ENCODE measurements at regions not wholly inside any gene's neighbourhood (a gene's known extent, or its start where the extent isn't known, plus 50 kb on each side); places are given as distances from the start of the nearest gene placed in this dataset.

DNA sequence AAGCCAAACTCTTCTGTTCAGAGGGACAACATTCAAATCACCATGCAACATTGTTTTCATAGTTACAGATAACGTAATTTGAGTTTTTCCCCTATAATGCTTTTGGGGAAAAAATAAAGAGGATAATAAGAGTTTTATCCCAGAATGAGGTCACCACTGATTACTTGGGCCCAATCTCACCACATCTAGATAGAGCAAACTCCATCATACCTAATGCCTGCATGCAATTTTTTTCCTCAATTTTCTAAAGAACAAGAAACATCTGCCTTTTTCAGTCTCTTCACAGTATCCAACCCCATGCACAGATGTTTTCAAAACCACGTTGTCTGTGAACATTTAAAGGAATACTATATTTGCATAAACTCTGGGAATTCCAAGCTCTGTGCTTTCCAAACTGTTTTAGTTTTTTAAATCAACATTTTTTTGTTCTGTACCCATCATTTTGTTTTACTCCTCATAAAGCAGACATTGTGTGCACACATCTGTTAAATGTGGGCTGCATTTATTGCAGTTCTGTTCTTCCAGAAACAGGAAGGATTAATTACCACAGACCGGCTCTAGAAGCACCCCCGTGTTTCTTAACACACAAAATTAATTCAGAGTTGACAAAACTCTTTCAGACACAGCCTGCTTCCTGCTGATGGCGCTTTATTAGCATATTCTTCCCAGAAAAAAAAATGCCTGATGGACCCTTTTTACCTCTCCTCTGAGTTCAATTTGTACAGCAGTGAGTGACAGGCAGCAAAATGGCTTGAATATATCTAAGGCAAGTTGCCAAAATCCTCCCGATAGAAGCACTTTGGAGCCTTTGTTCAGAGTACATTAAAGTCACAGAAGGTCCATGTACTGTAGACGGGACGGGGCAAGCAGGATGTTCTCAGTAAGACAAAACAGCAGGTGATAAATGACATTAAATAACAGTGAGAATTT, 1171.9 kb downstream of the EFNB2 start:
- H3K4me2 ChIP-seq (ENCODE audit: insufficient read depth in 1 of 2, low read depth in 2 of 2, low read length in 2 of 2) = no peak overlapping the region
- H2BK120ac ChIP-seq (replicated peaks; ENCODE audit: low read depth, low read length) = no peak overlapping the region
- H3K9me3 ChIP-seq (ENCODE audit: insufficient read depth in 2 of 2, low read depth in 1 of 2, low read length in 1 of 2) = no peaks in the 10 kb centered on the region
- CTCF ChIA-PET (ENCODE audit: partially characterized antibody) = interaction anchor here (0.7 kb wide), 1 partner anchor 175 kb away, joined by 4 read pairs; no protein-coding TSS in a partner anchor
- POLR2A ChIA-PET (ENCODE audit: partially characterized antibody) = no interaction called here
- DNase-seq (ENCODE audit: low read depth in 1 of 2, low spot score in 2 of 2) (no peak), FAIRE-seq (no peak)
- no peak overlapping the region for H3K14ac ChIP-seq (ENCODE audit: insufficient read length)
- no peak overlapping the region for H4K8ac ChIP-seq (ENCODE audit: extremely low read depth, insufficient read depth, low read length)
- H3K56ac ChIP-seq (replicated peaks; ENCODE audit: insufficient read length, low read depth, low read length) = no peak overlapping the region
- no peaks in the 10 kb centered on the region for H3K27me3 ChIP-seq (replicated peaks in 1 of 4; ENCODE audit: control insufficient read depth in 3 of 4, extremely low read depth in 1 of 4, insufficient read depth in 3 of 4, low read length in 3 of 4)
- 67% methylated on average over 8 of the region's 8 CpGs; no CpG with 5 or more reads in 1 of the 2 experiments for WGBS, 2 experiments (ENCODE audit: extremely low coverage in 1 of 2, insufficient coverage in 1 of 2, insufficient read length in 1 of 2, insufficient replicate concordance in 2 of 2, low coverage in 1 of 2, low lambda C conversion rate in 2 of 2, missing lambda C conversion rate in 1 of 2)
- no peaks in the 10 kb centered on the region for H4K20me1 ChIP-seq (replicated peaks in 1 of 2; ENCODE audit: control insufficient read depth in 1 of 2, insufficient read depth in 2 of 2, low read length in 2 of 2)
- H3K23ac ChIP-seq (ENCODE audit: insufficient read length) = no peak overlapping the region
- no peak overlapping the region for H2AK5ac ChIP-seq (ENCODE audit: low read depth, low read length)
- H3K4me3 ChIP-seq (ENCODE audit: extremely low read depth in 1 of 4, insufficient read depth in 2 of 4, low read depth in 3 of 4, low read length in 4 of 4) = no peak overlapping the region
- peaks cover 0 to 5% (median 0%) of the 10 kb centered on the region in 4 experiments; a peak in 3 of 7 replicates for H3K4me1 ChIP-seq (replicated peaks in 1 of 4; ENCODE audit: control insufficient read depth in 3 of 4, insufficient read depth in 4 of 4, low read length in 3 of 4)
- no peak overlapping the region for H3K4ac ChIP-seq (replicated peaks; ENCODE audit: insufficient read length, low read depth, low read length)
- no peak overlapping the region for H3K9ac ChIP-seq (replicated peaks in 1 of 4; ENCODE audit: extremely low read depth in 1 of 4, low read depth in 3 of 4, low read length in 3 of 4)
- H3K23me2 ChIP-seq (ENCODE audit: low read depth, low read length) = no peaks in the 10 kb centered on the region
- H4K5ac ChIP-seq (ENCODE audit: insufficient read length, low read depth, low read length) = no peak overlapping the region
- no peaks in the 10 kb centered on the region for H3K79me2 ChIP-seq (ENCODE audit: control insufficient read depth in 1 of 2, insufficient read depth in 2 of 2, low read length in 2 of 2)
- no peak overlapping the region for H2BK20ac ChIP-seq (ENCODE audit: low read length)
- H4K91ac ChIP-seq (replicated peaks; ENCODE audit: insufficient read length, low read length) = no peak overlapping the region
- no peak overlapping the region for H2BK5ac ChIP-seq (ENCODE audit: low read depth, low read length)
- H3K18ac ChIP-seq (ENCODE audit: extremely low read depth, low read length) = no peak overlapping the region
- no peaks in the 10 kb centered on the region for H3K79me1 ChIP-seq (ENCODE audit: low read depth, low read length)
- no peaks in the 10 kb centered on the region for H3K36me3 ChIP-seq (ENCODE audit: control insufficient read depth in 2 of 4, insufficient read depth in 4 of 4, low read length in 3 of 4)
- H2BK15ac ChIP-seq (ENCODE audit: low read length) = no peak overlapping the region
- no peak overlapping the region for H3K27ac ChIP-seq (ENCODE audit: low read depth, low read length)
- no peak overlapping the region for H2BK12ac ChIP-seq (ENCODE audit: low read depth, low read length)
- no peak overlapping the region for H2AFZ ChIP-seq (ENCODE audit: low read length)
- TF ChIP-seq, protein P1, sequence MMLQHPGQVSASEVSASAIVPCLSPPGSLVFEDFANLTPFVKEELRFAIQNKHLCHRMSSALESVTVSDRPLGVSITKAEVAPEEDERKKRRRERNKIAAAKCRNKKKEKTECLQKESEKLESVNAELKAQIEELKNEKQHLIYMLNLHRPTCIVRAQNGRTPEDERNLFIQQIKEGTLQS (IDR thresholded peaks at IDR 0.05; ENCODE audit: insufficient read depth, low read depth, low read length) = no peak
- TF ChIP-seq SRF (IDR thresholded peaks at IDR 0.05; ENCODE audit: low read depth, low read length) (no peak), KDM5A (IDR thresholded peaks at IDR 0.05; ENCODE audit: low read length) (no peak), POLR2AphosphoS5 (IDR thresholded peaks at IDR 0.05; ENCODE audit: low read depth, low read length) (no peak), BACH1 (IDR thresholded peaks at IDR 0.05; ENCODE audit: low read length) (no peak), KDM4A (IDR thresholded peaks at IDR 0.05; ENCODE audit: low read depth, low read length, severe bottlenecking) (no peak), SUZ12 (IDR thresholded peaks at IDR 0.05; ENCODE audit: low read length) (no peak), JUND (IDR thresholded peaks at IDR 0.05; ENCODE audit: low read length) (no peak), HDAC2 (IDR thresholded peaks at IDR 0.05; ENCODE audit: borderline replicate concordance in 1 of 2, low read depth in 2 of 2, low read length in 2 of 2) (no peak), SP4 (IDR thresholded peaks at IDR 0.05; ENCODE audit: low read length) (no peak), RNF2 (IDR thresholded peaks at IDR 0.05; ENCODE audit: borderline replicate concordance, low read depth, low read length, missing control alignments, poor library complexity, severe bottlenecking) (no peak), ASH2L (IDR thresholded peaks at IDR 0.05; ENCODE audit: low read length) (no peak)
